GM03348 (cell line): ENCODE measurements at regions not wholly inside any gene's neighbourhood (a gene's known extent, or its start where the extent isn't known, plus 50 kb on each side); places are given as distances from the start of the nearest gene placed in this dataset.
A peak's percentile ranks its signal among the peaks of the same experiment; 100 is the strongest.
"Not testable (repeated sequence)": the region's sequence is repeated elsewhere in the genome, so short reads cannot be mapped to it uniquely, and the experiment has no call there.

Experiments
- DNase-seq: peaks from one replicate; pipeline ENCODE4 v3.0.0; 2012; ENCODE audit warnings: low spot score

DNA sequence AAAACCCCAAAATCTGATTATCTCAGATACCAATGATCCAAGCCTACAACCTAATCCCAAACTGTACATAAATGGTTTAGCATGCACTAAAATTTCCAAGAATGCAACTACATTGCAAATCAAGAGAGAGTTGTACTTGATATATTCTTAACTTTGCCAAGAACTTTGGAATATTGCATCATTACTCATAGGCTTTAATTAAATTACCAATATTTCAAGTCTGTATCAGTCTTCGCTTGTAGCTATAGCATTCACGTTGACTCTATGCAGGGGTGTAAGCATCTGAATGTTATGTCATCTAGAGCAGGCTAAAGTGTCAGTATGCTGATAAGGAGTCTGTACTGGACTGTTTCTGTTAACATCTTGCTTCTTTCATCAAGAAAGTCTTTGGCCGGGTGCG lies 56.3 kb downstream of the FOXI3 start:
- DNase-seq, result no peak

DNA sequence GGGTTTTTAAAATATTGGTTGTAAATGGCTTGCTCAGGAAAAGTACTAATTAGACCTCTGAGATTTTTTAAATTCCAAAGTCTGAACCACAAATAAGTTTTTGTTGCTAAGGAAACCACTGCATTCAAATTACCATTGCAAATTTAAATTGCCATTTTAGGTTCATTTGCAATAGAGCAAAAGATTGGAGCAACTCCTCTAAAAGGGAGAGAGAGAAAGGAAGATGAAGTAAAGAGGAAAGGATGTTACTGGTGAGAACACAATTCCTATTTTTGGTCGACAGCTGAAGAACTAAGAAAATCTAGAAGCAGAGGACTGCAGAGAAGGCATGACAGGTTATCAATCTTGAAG lies 74.9 kb downstream of the FOXI3 start:
- no peak for DNase-seq

DNA sequence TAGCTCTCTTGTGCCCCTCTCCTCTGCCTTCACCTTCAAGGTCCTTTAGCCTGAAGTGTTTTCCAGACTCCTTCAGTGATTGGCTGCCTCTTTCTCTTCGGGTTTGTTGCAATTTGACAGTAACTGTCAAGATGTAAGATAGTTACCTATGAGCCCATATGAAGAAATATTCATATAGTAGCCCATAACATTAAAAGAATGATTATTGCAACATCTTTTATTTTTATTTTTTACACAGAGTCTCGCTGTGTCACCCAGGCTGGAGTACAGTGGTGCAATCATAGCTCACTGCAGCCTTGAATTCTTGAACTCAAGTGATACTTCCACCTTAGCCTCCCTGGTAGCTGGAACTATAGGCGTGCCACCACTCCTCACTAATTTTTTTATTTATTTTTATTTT lies 80.5 kb downstream of the FOXI3 start:
- DNase-seq, result no peak

DNA sequence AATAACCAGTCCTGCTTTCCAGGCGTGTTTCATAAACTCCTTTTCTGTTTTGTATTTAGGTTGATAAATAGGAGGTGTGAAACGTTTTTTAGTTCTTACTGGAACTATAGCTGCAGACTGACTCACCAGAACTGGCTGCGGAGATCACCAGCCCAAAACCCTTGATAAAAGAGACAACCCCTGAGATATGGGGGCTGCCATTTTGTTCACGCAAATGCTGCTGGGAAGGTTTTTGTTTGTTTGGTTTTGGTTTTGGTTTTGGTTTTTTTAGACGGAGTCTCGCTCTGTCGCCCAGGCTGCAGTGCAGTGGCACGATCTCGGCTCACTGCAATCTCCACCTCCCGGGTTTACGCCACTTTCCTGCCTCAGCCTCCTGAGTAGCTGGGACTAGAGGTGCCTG lies 87.1 kb downstream of the FOXI3 start:
- not testable (repeated sequence) for DNase-seq

DNA sequence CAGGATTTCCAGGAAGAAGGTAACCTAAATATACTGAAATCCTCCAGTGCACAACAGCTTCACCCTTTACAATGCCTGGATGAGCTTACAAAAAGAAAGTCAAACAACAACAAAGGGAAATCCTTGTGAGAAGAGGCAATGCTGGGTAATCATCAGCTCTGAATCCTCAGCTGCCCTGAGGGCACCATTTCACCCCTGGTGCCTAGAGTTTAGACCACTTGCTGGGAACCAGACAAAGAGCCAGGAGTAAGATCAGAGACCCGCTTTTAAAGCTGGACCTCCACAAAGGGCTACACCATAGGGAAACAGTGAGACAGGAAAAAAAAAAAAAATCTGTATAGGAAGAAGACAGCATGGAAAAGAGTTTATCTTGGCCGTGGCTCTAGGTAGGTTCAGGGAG lies 97.0 kb downstream of the FOXI3 start:
- DNase-seq, result no peak

DNA sequence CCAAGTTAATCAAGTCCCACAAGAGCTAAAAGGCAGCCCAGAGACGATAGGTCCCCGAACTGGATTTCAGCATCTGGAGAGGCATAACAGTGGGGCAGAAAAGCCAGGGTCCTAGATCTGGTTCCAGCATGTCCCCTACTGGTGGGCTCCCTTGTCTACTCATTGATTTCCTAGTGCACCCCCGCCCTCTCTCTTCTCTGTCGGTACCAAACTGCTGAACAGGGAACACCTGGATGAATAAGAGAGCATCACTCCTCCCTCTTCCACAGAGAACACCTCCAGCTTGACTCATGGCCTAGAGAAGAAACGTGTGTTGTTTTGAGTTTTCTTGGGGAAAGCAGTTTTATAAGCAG lies 101.3 kb downstream of the FOXI3 start:
- no peak for DNase-seq

DNA sequence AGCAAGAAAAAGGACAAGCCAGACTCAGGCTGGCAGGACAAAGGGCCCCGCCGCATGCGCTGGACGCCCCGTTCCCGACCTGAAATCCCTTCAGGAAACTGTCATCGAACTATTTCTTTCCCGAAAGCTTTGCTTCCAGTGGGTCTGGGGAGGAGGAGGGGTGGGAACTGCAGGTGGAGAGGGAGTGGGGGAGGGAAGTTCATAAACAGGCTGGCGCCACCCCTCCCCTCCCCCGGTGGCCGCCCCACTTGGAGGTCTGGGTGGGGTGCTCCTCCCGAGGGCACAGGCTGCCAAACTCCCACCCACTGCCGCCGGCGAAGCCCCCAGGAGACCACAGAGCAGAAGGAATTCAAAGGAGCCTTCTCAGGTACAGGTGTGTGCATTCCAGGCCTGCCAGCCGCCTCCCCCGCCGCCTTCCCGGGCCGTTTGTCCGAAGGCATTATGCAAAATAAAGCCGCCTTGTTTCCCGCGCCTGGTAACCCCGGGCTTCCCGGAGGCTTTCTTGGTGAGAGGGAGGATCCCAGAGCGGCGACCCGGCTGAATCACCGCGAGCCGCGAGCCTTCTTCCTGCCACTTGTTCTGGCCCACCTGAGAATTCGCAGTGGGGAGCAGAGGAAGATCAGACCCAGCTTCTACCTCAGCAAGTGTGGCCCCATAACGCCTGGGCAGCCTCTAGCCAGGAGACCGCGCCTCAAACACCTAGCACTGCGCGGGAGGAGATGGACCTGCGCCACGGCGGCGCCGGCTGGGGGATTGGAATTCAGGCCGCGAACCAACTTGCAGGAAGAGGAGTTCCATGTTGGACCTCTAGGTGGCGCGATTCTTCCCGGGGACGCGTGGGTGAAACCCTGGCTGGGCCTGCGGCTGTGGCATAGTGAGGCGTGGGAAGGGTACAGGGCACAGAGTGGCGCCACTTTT lies 101.9 kb downstream of the FOXI3 start:
- peak; percentile 65 for DNase-seq

DNA sequence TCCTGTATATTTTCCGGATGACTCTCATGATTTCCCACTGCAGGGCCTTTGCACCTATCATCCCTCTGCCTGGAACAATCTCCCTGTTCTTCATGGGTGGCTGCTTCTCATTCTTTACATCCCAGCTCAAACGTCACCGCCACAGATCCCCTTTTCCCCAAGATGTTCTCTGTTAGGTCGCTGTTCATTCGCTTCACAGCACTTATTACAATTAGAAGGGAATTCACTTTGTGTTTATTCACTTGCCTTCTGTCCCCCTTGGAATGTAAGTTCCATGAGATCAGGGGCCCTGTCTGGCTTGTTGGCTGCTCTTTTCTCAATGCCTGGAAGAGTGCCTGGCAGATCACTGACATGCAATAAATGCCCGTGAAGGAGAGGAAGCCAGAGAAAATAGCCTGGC lies 106.7 kb downstream of the FOXI3 start:
- DNase-seq, result no peak

DNA sequence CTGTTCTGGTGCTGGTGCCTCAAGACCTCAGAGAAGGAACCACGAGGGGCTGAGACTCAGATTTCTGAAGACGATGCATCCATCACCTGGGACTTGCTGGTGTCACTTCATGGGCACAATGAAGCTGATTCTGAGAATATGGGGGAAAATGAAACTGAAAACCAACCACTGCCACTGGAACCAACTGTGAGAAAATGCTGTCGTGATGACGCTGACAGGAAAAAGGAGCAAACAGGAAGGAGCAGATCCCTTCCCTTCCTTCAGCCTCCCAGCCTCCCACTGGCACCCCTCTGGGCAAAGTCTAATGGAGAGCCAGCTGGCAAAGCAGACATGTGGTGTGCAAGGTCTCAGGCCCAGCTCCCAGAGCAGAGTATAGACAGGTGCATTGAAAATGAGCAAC lies 109.7 kb downstream of the FOXI3 start:
- DNase-seq, result no peak

DNA sequence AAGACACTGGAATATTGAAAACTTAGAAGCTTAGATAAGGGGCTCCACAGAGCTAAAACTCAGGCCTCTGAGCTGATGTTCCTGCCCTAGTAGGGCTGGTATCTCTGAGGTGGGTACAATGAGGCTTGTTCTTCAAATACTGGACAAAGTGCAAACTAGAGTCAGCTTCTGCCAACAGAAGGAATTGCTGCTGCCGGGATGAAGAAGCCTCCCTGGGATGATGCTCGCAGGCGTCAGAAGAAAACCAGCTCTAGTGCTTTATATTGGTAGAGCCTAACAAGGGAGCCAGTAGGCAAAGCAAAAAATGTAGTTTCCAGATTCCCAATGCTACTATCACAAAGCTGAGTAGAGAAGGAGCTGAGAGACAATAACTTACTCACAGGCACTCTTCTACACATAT lies 118.1 kb downstream of the FOXI3 start:
- no peak for DNase-seq

DNA sequence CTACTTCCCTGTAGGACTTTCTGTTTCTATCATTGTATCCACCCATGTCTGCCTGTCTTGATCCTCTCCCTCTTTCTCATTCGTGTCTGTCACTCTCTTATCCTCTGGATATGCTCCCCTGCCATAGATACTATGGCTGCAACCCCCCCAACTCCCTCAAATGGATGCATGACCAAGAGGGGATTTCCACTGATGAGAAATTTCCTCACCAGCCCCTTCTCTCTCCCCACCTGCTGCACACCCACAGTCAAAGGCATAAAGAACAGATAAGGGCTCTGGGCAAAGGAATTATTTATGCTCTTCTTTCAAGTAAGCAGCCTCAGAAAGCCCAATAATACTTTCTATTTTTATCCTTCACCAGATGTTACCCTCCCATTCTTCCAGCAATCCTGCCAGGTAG lies 121.3 kb downstream of the FOXI3 start:
- no peak for DNase-seq

DNA sequence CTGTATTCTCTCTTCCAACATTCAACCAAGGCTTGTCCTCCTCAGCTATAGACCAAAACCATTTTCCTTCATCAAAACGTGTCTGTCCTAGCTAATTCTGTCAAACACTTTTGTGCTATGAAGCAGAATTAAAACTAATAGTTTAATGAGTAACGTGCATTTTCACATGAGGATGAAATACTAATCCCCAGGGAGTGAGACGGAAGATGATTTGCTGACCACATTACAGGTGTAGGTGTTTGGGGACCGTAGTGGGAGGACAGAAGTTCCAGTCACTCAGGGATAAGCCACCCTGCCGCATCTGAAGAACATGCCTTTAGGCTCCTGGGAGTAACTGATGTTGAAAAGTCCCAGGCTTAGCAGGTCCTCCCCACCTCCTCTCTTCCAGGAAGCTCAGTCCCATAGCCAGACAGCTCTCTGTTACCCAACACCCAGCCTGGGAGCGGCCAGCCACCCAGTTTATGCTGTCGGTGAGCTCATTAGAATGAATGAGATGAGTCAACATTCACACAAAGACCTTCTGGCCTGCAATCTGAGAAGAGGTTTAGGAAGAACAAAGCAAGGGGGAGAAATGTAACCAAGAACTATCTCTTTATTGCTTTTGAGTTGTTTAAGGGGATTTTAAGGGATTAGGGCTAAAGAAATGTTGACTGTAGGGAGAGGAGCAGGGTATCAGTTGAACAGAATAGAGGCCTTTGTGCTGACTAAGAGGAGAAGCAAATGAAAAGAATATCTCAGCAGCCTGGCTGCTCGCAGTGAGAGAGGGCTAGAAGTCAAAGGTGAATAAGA lies 122.5 kb downstream of the FOXI3 start:
- DNase-seq, result no peak

DNA sequence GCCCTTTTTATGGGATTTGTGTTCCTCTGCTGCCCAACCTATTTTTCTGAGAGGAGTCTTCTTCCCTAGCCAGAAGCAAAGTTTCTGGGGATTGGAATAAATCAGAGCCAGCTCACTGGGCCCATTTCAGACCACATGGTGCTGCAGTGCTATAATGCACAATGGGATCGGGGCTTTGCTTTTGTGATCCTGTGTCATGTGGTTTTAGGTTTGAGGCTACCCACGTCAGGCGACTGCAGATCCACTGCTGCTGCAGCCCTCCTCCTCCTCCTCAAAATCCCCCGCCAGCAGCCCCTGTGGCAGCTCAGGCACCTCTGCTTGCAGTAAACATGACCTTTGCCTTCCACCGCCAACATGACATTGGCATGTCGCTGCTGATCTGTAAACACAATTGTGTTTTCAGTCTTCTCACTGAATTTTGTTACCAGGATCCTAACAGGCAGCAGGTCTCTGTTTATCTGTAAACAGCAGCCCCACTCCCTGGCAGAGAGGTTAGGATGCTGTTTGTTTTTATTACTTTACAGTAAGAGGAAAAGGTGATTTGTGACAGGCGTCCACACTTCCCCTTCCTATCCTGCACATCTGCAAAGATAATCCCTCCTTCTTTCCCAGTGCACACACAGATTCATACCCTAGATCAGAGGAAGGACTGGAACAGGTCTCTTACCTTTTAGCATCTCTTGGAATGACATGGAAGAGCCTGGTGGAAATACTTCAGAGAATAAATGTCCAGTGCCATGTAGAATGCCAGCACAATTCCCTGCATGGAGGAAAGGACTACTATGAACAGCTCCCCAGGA lies 130.8 kb downstream of the FOXI3 start:
- no peak for DNase-seq

DNA sequence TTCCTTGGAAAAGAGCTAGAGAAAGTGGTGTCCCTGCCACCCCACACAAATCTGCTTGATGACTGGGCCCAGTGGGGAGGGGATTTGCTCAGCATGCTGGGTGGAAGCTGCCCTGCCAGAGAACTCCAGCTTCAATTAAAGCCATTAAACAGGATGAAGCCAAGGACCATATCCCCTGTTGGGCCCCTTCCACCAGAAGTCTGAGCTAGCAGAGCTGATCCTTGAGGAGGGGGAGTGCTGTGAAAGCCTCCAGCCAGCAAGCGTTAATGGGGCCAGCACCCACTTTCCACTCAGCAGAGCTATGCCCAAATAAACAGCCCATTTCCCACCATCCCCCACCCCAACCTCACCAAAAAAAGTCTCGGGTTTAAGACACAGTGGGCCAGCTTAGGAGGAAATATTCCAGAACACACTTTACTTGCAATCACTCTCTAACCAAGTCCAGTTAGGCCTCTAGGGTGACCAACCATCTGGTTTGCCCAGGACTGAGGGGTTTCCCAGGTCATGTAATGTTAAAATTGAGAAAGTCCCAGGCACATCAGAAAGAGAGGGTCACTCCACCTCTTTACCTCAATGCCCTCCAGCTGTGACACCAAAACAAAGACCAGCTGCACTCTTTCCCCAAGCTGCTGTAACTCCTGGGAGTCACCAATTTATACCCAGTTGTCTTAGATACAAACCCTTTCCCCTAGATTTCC lies 132.3 kb downstream of the FOXI3 start:
- DNase-seq, result no peak

DNA sequence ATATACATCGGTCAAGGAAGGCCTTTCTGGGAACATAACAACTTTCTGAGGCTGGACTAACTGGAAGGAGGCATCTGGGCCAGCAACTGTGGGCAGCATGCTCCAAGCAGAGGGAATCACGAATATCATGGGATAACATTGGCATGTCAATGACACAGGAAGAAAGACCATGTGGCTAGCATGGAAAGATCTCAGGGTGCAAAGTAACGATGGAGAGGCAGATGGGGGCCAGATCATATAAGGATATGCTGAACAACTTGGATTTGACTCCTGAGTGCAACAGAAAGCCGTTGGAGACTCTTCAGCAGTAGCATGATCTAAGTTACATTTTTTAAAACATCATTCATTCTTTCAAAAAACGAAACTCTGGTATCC lies 133.6 kb downstream of the FOXI3 start:
- DNase-seq, result no peak

DNA sequence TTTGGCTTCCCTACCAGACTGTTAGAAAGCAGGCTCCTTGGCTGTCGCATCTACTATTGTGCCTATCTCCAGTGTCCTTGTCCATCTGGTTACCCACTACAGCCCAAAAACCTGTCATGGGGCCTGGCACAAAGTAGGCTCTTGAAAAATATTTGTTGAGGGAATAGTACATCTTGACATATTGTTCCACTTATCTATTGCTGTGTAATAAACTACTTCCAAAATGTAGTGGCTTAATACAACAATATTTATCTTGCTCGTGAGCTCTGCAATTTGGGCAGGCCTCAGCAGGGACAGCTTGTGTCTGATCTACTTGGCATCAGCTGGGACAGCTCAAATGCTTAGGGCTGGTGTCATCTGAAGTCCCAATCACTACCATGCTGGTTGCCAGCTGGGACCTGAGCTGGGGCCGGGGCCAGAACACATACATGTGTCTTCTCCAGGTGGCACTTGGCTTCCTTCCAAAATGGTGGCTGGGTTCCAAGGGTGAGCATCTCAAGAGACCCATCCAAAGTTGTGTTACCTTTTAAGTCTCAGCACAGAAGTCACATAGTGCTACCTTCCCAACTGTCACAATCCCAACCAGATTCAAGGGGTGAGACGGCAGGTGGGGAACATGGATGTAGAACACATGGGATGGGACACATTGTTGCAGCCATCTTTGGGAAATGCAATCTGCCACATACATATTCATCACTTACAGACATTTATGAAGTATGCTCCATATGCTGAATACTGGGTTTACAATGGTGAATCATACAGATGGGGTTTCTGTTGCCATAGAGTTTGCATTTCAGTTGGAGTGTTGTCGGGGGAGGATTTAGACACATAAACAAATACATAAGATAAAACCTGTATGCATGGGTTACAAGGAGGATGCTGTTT lies 134.2 kb downstream of the FOXI3 start:
- DNase-seq, result no peak

DNA sequence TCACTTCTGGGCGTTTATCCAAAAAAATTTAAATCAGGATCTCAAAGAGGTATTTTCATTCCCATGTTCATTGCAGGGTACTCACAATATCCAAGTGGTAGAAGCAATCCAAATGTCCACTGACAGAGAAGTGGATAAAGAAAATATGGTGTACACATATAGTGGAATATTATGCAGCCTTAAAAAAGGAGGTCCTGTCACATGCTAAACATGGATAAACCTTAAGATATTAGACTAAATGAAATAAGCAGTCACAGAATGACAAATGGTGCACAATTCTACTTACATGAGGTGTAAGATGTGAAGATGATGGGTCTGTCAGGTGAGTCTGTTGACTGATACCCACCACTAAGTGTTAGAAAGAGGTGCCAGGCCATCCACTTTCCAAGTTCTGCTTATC lies 140.6 kb downstream of the THNSL2 start:
- no peak for DNase-seq

DNA sequence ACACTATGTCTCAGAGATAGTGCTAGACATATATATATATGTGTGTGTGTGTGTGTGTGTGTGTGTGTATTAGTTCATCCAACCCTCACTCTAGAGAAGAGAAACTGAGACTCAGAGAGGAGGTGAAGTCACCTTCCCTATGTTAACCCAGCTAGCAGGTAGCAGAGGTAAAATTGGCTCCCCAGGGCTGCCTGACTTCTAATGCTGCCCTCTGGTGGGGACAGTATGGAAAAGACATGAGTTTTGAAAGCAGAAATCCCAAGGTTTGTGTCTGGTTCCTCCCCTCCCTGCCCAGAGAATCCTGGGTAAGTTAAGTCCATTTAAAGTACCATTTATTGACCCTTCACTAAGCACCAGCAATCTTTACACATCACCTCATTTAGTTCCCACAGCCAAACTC lies 137.7 kb downstream of the THNSL2 start:
- DNase-seq, result peak; percentile 24

DNA sequence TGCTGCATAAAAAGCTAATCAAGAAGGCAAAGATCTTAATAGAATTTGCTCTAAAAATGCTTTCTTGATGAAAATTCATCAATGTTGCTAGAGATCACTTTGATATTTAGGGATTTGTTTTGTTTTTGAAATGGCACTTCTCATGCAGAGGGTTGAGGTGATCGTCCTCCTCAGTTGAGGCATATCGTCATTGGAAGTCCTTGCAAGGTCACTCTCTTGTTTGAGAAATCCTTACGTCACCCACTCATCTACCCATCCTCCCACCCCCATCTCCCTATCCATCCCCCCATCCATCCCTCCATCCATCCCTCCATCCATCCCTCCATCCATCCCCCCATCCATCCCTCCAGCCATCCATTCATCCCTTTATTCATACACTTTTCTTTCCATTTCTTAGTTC lies 133.7 kb downstream of the THNSL2 start:
- no peak for DNase-seq

DNA sequence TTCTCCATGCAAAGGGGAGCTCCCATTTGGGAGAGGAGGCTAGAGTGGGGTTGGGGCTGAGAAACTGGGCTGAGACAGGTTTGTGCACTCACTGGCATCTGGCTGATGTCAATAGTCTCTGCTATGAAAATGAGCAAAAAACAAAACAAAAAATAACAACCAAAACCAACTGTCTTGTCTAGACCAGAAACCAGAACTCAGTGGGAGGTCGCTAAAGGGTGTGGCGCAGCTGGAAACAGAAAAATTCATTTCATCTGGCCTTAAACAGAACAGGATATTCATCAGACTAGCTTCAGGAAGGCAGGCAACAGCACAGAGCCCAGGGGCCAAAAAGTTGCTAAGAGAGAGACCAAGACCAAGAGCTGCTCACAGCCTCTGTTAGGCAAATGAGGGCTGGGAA lies 126.1 kb downstream of the THNSL2 start:
- no peak for DNase-seq

DNA sequence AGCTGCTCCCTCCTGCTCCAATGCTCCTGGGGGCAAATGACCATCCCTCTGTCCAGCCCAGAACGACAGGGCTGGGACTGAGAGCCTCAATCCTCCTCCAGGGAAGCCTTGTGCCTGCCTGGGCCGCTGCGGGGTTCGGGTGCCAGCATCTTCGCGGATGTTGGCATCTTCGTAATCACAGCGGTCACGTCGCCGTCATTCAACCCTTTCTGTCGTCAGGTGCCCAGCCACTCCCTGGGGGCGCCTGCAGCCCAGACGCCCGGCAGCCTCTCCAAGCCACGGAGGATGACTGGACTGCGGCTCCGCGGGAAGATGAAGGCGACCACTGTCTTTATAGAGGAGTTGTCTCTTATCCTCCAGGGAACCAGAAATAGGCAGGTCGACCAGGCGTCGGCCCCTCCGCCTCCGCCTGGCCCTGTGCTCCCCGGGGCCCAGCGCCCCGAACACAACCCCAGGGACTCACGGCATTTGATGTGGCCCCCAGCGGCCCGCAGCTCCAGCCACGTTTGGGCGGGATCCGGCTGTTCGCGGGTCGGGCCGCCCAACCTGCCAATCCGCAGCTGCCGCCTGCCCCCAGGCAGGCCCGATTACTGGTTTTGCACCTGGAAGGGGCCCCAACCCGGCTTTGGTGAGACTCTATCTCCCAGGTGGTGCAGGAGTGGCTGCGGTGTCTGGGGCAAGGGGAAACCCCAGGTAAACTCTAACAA lies 113.9 kb downstream of the THNSL2 start:
- DNase-seq, result no peak
